Effector memory CD8-positive, alpha-beta T cell (primary cell): ENCODE measurements at regions not wholly inside any gene's neighbourhood (a gene's known extent, or its start where the extent isn't known, plus 50 kb on each side); places are given as distances from the start of the nearest gene placed in this dataset.
"Not testable (repeated sequence)": the region's sequence is repeated elsewhere in the genome, so short reads cannot be mapped to it uniquely, and the experiment has no call there.

Source experiments
- ATAC-seq: fragments of 150-1000 bp; cut with Tn5 transposase; replicated peaks from 2 replicates; pipeline ENCODE4 v1.10.0; 2021; ENCODE audit warnings: mild to moderate bottlenecking, moderate library complexity
- DNase-seq, 3 experiments: peaks; one replicate each; pipeline ENCODE4 v3.0.0; 2021
- H3K27ac Mint-ChIP-seq, 2 donors: one replicate each; pipeline ENCODE4 v1.8.0; 2022; ENCODE audit warnings: mild to moderate bottlenecking in 2 of 2, mixed read lengths in 2 of 2, moderate library complexity in 2 of 2
- H3K27me3 Mint-ChIP-seq, 2 donors: one replicate each; pipeline ENCODE4 v1.8.0; 2022; ENCODE audit warnings: mixed read lengths in 2 of 2
- H3K36me3 Mint-ChIP-seq: one replicate; pipeline ENCODE4 v1.8.0; 2022; ENCODE audit warnings: mild to moderate bottlenecking, moderate library complexity, mixed read lengths; ENCODE audit not compliant: insufficient read depth
- H3K4me1 Mint-ChIP-seq, 2 donors: one replicate each; pipeline ENCODE4 v1.8.0; 2022; ENCODE audit warnings: low read depth in 2 of 2, mixed read lengths in 2 of 2
- H3K4me3 Mint-ChIP-seq, 2 donors: one replicate each; pipeline ENCODE4 v1.8.0; 2022; ENCODE audit warnings: mild to moderate bottlenecking in 2 of 2, mixed read lengths in 2 of 2, moderate library complexity in 2 of 2
- H3K9me3 Mint-ChIP-seq, 2 donors: one replicate each; pipeline ENCODE4 v1.8.0; 2022; ENCODE audit warnings: mixed read lengths in 2 of 2

- not testable (repeated sequence) for DNase-seq, H3K9me3 Mint-ChIP-seq, H3K4me3 Mint-ChIP-seq, H3K36me3 Mint-ChIP-seq, H3K27ac Mint-ChIP-seq, H3K4me1 Mint-ChIP-seq, ATAC-seq
- peaks cover 0 to 23% of the 10 kb centered on the region in 2 donors for H3K27me3 Mint-ChIP-seq
Observed at GRCh38 chr17:15802917-15803316, 70.8 kb downstream of the TBC1D26 start.

GRCh38 chr17:15806825-15807224 lies 74.7 kb downstream of the TBC1D26 start:
- not testable (repeated sequence) for H3K9me3 Mint-ChIP-seq, ATAC-seq, H3K4me3 Mint-ChIP-seq, H3K4me1 Mint-ChIP-seq, H3K27ac Mint-ChIP-seq, DNase-seq, H3K36me3 Mint-ChIP-seq
- H3K27me3 Mint-ChIP-seq = peaks cover 0 to 17% of the 10 kb centered on the region in 2 donors

DNA sequence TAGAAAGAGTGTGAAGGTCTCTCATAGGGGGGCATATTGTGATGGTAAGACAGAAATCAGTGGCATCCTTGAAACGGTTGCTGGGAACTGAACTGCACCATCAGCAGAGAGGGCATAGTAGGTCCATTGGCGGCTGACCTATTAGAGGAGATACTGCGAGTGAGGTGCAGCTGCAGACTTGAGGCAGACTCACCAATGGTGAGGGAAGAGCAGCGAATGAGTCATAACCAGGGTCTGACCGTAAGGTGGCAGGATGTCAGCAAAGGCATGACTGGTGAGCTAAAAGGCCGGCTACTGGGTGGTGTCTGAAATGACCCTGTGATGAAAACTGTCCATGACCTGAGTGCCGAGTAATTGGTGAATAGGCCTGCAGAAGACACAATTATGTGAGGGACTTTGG lies 81.3 kb downstream of the TBC1D26 start:
- not testable (repeated sequence) for ATAC-seq, H3K4me1 Mint-ChIP-seq, H3K27ac Mint-ChIP-seq, H3K27me3 Mint-ChIP-seq, H3K36me3 Mint-ChIP-seq, DNase-seq, H3K4me3 Mint-ChIP-seq, H3K9me3 Mint-ChIP-seq

DNA sequence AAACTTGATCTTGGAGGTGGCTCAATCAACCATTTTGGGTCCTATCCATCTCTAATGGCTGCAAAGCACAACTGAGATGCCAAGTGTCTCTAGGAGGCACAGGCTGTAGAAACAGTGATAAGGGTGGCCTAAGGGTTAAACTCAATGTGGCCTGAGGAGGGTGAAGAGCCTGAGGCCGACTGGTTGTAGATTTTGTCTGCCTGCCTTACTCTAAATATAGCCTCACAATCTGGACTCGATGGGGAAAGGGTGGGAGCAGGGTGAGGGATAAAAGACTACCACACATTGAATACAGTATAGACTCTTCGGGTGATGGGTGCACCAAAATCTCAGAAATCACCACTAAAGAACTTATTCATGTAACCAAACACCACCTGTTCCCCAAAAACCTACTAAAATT lies 81.9 kb downstream of the TBC1D26 start:
- H3K27ac Mint-ChIP-seq = not testable (repeated sequence)

DNA sequence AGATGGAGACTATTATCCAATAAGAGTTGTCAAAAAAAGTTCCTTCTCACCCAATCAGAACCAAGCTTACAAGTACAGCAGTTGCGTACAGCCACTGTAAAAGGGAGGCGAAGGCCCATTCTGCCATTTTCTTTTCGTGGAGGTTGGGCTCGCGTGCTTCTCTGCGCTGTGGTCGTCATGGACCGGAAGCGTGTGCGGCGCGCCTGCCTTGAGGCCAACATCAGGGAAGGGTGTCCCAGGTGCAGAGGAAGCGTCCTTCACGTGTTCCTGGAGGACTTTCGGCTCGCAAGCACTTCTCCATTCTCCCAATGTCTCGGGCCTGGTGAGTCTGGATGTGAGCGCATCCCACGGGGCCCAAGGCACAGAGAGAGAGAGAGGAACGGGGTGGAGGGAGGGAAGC lies 85.8 kb downstream of the TBC1D26 start:
- H3K27me3 Mint-ChIP-seq, H3K4me3 Mint-ChIP-seq, H3K9me3 Mint-ChIP-seq, DNase-seq, H3K36me3 Mint-ChIP-seq, H3K27ac Mint-ChIP-seq, H3K4me1 Mint-ChIP-seq, ATAC-seq: not testable (repeated sequence)

More for the DNA sequence above, 81.9 kb downstream of the TBC1D26 start:
- ATAC-seq, DNase-seq, H3K27me3 Mint-ChIP-seq, H3K36me3 Mint-ChIP-seq, H3K4me3 Mint-ChIP-seq, H3K9me3 Mint-ChIP-seq, H3K4me1 Mint-ChIP-seq: not testable (repeated sequence)

DNA sequence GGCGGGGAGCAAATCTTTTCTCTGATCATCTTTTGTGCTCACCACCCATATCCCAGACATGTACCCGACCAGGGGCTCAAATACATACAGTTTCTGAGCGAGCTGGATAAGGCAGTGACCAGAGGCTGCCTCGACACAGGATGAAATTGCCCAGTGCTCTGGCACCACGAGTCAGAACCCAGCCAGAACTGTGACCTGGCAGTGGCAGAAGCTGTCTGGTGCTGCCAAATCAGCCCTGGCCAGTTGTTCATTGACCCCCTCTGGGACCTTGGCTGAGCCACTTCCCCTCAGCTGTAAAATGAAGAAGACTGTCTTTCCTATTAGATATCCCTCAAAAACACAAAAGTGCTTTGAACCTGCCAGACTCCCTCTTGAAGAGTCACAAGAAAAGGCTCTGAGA lies 90.2 kb downstream of the TBC1D26 start:
- H3K36me3 Mint-ChIP-seq = not testable (repeated sequence)
- H3K27me3 Mint-ChIP-seq = peaks cover 0 to 10% of the 10 kb centered on the region in 2 donors

GRCh38 chr17:15828727-15829314 lies 96.7 kb downstream of the TBC1D26 start:
- DNase-seq (peak; percentile 51 to 63 (median 61)), ATAC-seq (peak; percentile 89)
- not testable (repeated sequence) for H3K9me3 Mint-ChIP-seq, H3K4me1 Mint-ChIP-seq, H3K36me3 Mint-ChIP-seq, H3K4me3 Mint-ChIP-seq
- Mint-ChIP-seq H3K27me3 (peaks cover 16 to 27% of the 10 kb centered on the region in 2 donors), H3K27ac (peak overlapping the region in 1 of 2 donors; percentile 33)

More for the DNA sequence above, 90.2 kb downstream of the TBC1D26 start:
- not testable (repeated sequence) for H3K4me1 Mint-ChIP-seq, H3K9me3 Mint-ChIP-seq, DNase-seq, ATAC-seq, H3K27ac Mint-ChIP-seq, H3K4me3 Mint-ChIP-seq

- not testable (repeated sequence) for H3K4me1 Mint-ChIP-seq, H3K27ac Mint-ChIP-seq, H3K9me3 Mint-ChIP-seq, H3K4me3 Mint-ChIP-seq, ATAC-seq, H3K36me3 Mint-ChIP-seq, DNase-seq
- H3K27me3 Mint-ChIP-seq = peaks cover 16 to 27% of the 10 kb centered on the region in 2 donors
Observed at GRCh38 chr17:15830221-15830620, 98.1 kb downstream of the TBC1D26 start.

- H3K4me1 Mint-ChIP-seq, H3K4me3 Mint-ChIP-seq, DNase-seq, H3K9me3 Mint-ChIP-seq, ATAC-seq, H3K36me3 Mint-ChIP-seq, H3K27ac Mint-ChIP-seq: not testable (repeated sequence)
- peaks cover 16 to 27% of the 10 kb centered on the region in 2 donors for H3K27me3 Mint-ChIP-seq
Observed at GRCh38 chr17:15831182-15831581, 99.1 kb downstream of the TBC1D26 start.

GRCh38 chr17:15832921-15833480 lies 100.9 kb downstream of the TBC1D26 start:
- not testable (repeated sequence) for H3K4me1 Mint-ChIP-seq, DNase-seq, H3K36me3 Mint-ChIP-seq, H3K9me3 Mint-ChIP-seq, ATAC-seq, H3K4me3 Mint-ChIP-seq, H3K27ac Mint-ChIP-seq
- H3K27me3 Mint-ChIP-seq = peaks cover 6 to 27% of the 10 kb centered on the region in 2 donors

GRCh38 chr17:15833890-15834289 lies 101.8 kb downstream of the TBC1D26 start:
- not testable (repeated sequence) for H3K9me3 Mint-ChIP-seq, ATAC-seq, H3K4me3 Mint-ChIP-seq, DNase-seq, H3K4me1 Mint-ChIP-seq, H3K27ac Mint-ChIP-seq, H3K36me3 Mint-ChIP-seq
- H3K27me3 Mint-ChIP-seq = peaks cover 6 to 23% of the 10 kb centered on the region in 2 donors

GRCh38 chr17:15835481-15835880 lies 103.4 kb downstream of the TBC1D26 start:
- H3K36me3 Mint-ChIP-seq, H3K27me3 Mint-ChIP-seq, ATAC-seq, H3K4me1 Mint-ChIP-seq, H3K4me3 Mint-ChIP-seq, DNase-seq, H3K27ac Mint-ChIP-seq, H3K9me3 Mint-ChIP-seq: not testable (repeated sequence)

- H3K27me3 Mint-ChIP-seq, H3K4me3 Mint-ChIP-seq, H3K36me3 Mint-ChIP-seq, H3K27ac Mint-ChIP-seq, H3K4me1 Mint-ChIP-seq, DNase-seq, ATAC-seq, H3K9me3 Mint-ChIP-seq: not testable (repeated sequence)
Observed at GRCh38 chr17:15836249-15836982, 104.3 kb downstream of the TBC1D26 start.

DNA sequence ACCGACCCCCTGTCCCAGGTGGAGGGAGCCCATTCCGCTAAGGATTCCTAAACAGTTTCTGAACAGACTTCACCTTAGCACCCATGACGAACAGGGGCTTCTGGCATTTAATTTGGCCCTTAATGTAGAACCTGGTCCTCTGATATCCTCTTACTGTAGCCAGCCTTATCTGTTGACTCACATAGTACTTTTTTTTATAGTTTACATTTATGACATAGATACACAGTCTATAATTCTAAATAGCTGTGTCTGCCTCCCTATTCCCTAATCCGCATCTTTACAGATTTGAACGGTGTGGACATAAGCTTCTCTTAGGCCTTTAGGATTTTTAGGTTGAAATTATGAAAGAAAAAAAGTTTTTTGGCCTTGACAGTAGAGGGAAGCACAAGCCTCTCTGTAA lies 104.9 kb downstream of the TBC1D26 start:
- H3K4me1 Mint-ChIP-seq, H3K4me3 Mint-ChIP-seq, H3K36me3 Mint-ChIP-seq, DNase-seq, H3K9me3 Mint-ChIP-seq, H3K27ac Mint-ChIP-seq, ATAC-seq, H3K27me3 Mint-ChIP-seq: not testable (repeated sequence)
